ENCODE measurements at regions not wholly inside any gene's neighbourhood (a gene's known extent, or its start where the extent isn't known, plus 50 kb on each side); places are given as distances from the start of the nearest gene placed in this dataset.

- no peak overlapping the region for H3K27ac ChIP-seq
- H3K9me3 ChIP-seq = no peaks in the 10 kb centered on the region
- no peak for DNase-seq
- no peaks in the 10 kb centered on the region for H3K36me3 ChIP-seq
- no peak overlapping the region for H3K4me3 ChIP-seq
- H3K4me1 ChIP-seq = peaks cover 0 to 6% (median 0%) of the 10 kb centered on the region in 4 donors
- TF ChIP-seq CTCF (IDR thresholded peaks at IDR 0.05) (no peak), POLR2A (IDR thresholded peaks at IDR 0.05) (no peak)
- H3K27me3 ChIP-seq = no peaks in the 10 kb centered on the region
Measured at GRCh38 chr7:25319707-25320106, 91.4 kb upstream of the NPVF start.

GRCh38 chr7:25320791-25321190 is 92.5 kb upstream of the NPVF start:
- Histone ChIP-seq H3K27me3 (no peaks in the 10 kb centered on the region), H3K9me3 (no peaks in the 10 kb centered on the region), H3K4me1 (no peaks in the 10 kb centered on the region), H3K36me3 (no peaks in the 10 kb centered on the region), H3K4me3 (no peak overlapping the region), H3K27ac (no peak overlapping the region)
- DNase-seq = no peak
- TF ChIP-seq CTCF (IDR thresholded peaks at IDR 0.05) = no peak
- TF ChIP-seq POLR2A (IDR thresholded peaks at IDR 0.05) = no peak

DNA sequence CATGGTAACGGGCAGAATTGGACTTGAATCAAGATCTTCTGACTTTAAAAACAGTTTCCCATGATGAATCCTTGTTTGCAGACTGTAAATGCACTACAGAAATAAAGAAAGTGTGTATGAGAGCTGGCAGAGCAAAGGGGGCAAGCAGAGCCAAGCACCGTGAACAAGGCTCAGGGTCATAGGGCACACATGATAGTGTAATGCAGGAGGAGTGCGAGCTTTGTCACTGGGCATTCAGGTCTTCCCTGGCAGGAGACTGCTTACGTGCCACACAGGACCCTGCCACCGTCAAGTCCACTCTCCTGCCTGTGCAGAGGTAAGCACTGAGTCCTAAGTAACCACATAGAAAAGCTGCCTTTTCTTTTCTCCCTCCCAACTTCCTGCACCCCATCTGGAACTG is 93.1 kb upstream of the NPVF start:
- Histone ChIP-seq H3K4me1 (no peaks in the 10 kb centered on the region), H3K4me3 (no peak overlapping the region), H3K27ac (peak overlapping the region in 1 of 4 donors; percentile 28), H3K36me3 (no peaks in the 10 kb centered on the region), H3K27me3 (no peaks in the 10 kb centered on the region), H3K9me3 (no peaks in the 10 kb centered on the region)
- no peak for DNase-seq
- TF ChIP-seq CTCF (IDR thresholded peaks at IDR 0.05) (no peak), POLR2A (IDR thresholded peaks at IDR 0.05) (no peak)

DNA sequence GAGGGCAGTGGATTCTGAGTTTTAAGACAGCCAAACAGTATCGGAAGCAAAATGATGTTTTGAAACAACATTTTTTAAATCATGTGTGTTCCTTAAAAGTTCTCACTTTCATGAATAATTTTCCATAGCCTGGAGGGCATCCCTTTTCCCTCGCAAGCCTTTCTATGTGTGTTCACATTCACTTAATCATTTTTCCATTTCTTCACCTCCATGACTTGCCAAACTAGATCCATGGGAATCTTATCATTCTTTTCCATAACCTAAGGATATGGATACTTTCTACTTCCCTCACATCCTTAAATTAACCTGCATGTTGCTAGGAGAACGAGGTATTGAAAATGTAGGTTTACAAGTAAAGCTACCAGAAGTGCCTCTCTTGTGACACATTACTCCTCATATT is 94.2 kb upstream of the NPVF start:
- Histone ChIP-seq H3K36me3 (no peaks in the 10 kb centered on the region), H3K27me3 (no peaks in the 10 kb centered on the region), H3K9me3 (no peaks in the 10 kb centered on the region), H3K4me1 (no peaks in the 10 kb centered on the region), H3K27ac (no peak overlapping the region), H3K4me3 (no peak overlapping the region)
- DNase-seq = no peak
- TF ChIP-seq POLR2A (IDR thresholded peaks at IDR 0.05) = no peak
- TF ChIP-seq CTCF (IDR thresholded peaks at IDR 0.05) = no peak

GRCh38 chr7:25325186-25325757 is 97.0 kb upstream of the NPVF start:
- no peak for DNase-seq
- no peak overlapping the region for H3K27ac ChIP-seq
- H3K4me1 ChIP-seq = no peaks in the 10 kb centered on the region
- no peak for TF ChIP-seq POLR2A (IDR thresholded peaks at IDR 0.05)
- no peak for TF ChIP-seq CTCF (IDR thresholded peaks at IDR 0.05)
- no peak overlapping the region for H3K4me3 ChIP-seq
- no peaks in the 10 kb centered on the region for H3K36me3 ChIP-seq
- no peaks in the 10 kb centered on the region for H3K27me3 ChIP-seq
- H3K9me3 ChIP-seq = no peaks in the 10 kb centered on the region

Data from Peyer's patch (tissue), 4 donors.